GM12864 (cell line): ENCODE measurements at regions not wholly inside any gene's neighbourhood (a gene's known extent, or its start where the extent isn't known, plus 50 kb on each side); places are given as distances from the start of the nearest gene placed in this dataset.

Source experiments
- DNase-seq: peaks from one replicate; pipeline ENCODE4 v3.0.0-alpha.2; 2011; ENCODE audit warnings: low read depth
- H3K4me3 ChIP-seq: 2 replicates; pipeline ENCODE4 v1.5.1; 2011; ENCODE audit warnings: mild to moderate bottlenecking, low read depth, low read length, control low read depth
- CTCF ChIP-seq: IDR thresholded peaks from 2 replicates; pipeline ENCODE4 v1.5.1; 2011; ENCODE audit warnings: low read depth, mild to moderate bottlenecking, moderate library complexity, low read length, control low read depth, inconsistent platforms; ENCODE audit errors: missing control alignments

- no peak overlapping the region for H3K4me3 ChIP-seq
- DNase-seq: no peak
- no peak for TF ChIP-seq CTCF
Observed at GRCh38 chr13:30038884-30039283, 188.5 kb upstream of the UBL3 start.

- no peak overlapping the region for H3K4me3 ChIP-seq
- no peak for TF ChIP-seq CTCF
- DNase-seq: no peak
Observed at GRCh38 chr13:30037766-30038165, 187.3 kb upstream of the UBL3 start.

GRCh38 chr13:30037306-30037705 is 186.9 kb upstream of the UBL3 start:
- TF ChIP-seq CTCF: no peak
- no peak overlapping the region for H3K4me3 ChIP-seq
- no peak for DNase-seq

- no peak for TF ChIP-seq CTCF
- H3K4me3 ChIP-seq: no peak overlapping the region
- DNase-seq: no peak
Observed at GRCh38 chr13:30034458-30034795, 184.0 kb upstream of the UBL3 start.

GRCh38 chr13:30033681-30034457 is 183.5 kb upstream of the UBL3 start:
- no peak overlapping the region for H3K4me3 ChIP-seq
- TF ChIP-seq CTCF: no peak
- DNase-seq: no peak

- no peak for DNase-seq
- no peak for TF ChIP-seq CTCF
- H3K4me3 ChIP-seq: no peak overlapping the region
Observed at GRCh38 chr13:30032263-30032662, 181.8 kb upstream of the UBL3 start.

GRCh38 chr13:30031488-30031887 is 181.1 kb upstream of the UBL3 start:
- DNase-seq: no peak
- no peak overlapping the region for H3K4me3 ChIP-seq
- no peak for TF ChIP-seq CTCF
